ENCODE measurements at regions not wholly inside any gene's neighbourhood (a gene's known extent, or its start where the extent isn't known, plus 50 kb on each side); places are given as distances from the start of the nearest gene placed in this dataset.
"Not testable (repeated sequence)": the region's sequence is repeated elsewhere in the genome, so short reads cannot be mapped to it uniquely, and the experiment has no call there.

- no peaks in the 10 kb centered on the region for H3K9me3 ChIP-seq (replicated peaks in 1 of 3)
- TF ChIP-seq POLR2A (IDR thresholded peaks at IDR 0.05) (no peak), CTCF (IDR thresholded peaks at IDR 0.05) (no peak)
- no peak overlapping the region for H3K4me3 ChIP-seq
- no peaks in the 10 kb centered on the region for H3K27me3 ChIP-seq
- H3K36me3 ChIP-seq (replicated peaks in 1 of 2) = no peaks in the 10 kb centered on the region
- DNase-seq = no peak
- H3K4me1 ChIP-seq (replicated peaks in 1 of 2) = no peaks in the 10 kb centered on the region
- H3K27ac ChIP-seq = no peak overlapping the region
- intact Hi-C loops (cut with DNase I) = no loop called here
Measured at GRCh38 chr6:78533876-78534275, 333.5 kb upstream of the IRAK1BP1 start.

- Histone ChIP-seq H3K27me3 (no peaks in the 10 kb centered on the region), H3K4me3 (no peak overlapping the region), H3K9me3 (replicated peaks in 1 of 3) (no peaks in the 10 kb centered on the region), H3K36me3 (replicated peaks in 1 of 2) (no peaks in the 10 kb centered on the region), H3K4me1 (replicated peaks in 1 of 2) (no peaks in the 10 kb centered on the region), H3K27ac (no peak overlapping the region)
- WGBS, 4 donors = 69 to 77% (median 73%) methylated on average over 2 of the region's 2 CpGs
- intact Hi-C loops (cut with DNase I) = no loop called here
- no peak for DNase-seq
- TF ChIP-seq CTCF (IDR thresholded peaks at IDR 0.05) (no peak), POLR2A (IDR thresholded peaks at IDR 0.05) (no peak)
Measured at GRCh38 chr6:78538002-78538401, 329.3 kb upstream of the IRAK1BP1 start.

- H3K36me3 ChIP-seq (replicated peaks in 1 of 2); DNase-seq; intact Hi-C loops (cut with DNase I); H3K27ac ChIP-seq; H3K4me1 ChIP-seq (replicated peaks in 1 of 2); H3K27me3 ChIP-seq; H3K9me3 ChIP-seq (replicated peaks in 1 of 3); H3K4me3 ChIP-seq: not testable (repeated sequence)
- 84 to 92% (median 88%) methylated on average over 3 of the region's 3 CpGs for WGBS, 4 donors
Measured at GRCh38 chr6:78547636-78548035, 319.7 kb upstream of the IRAK1BP1 start.

GRCh38 chr6:78551361-78551760, 316.0 kb upstream of the IRAK1BP1 start:
- no peaks in the 10 kb centered on the region for H3K36me3 ChIP-seq (replicated peaks in 1 of 2)
- H3K4me1 ChIP-seq (replicated peaks in 1 of 2) = no peaks in the 10 kb centered on the region
- TF ChIP-seq CTCF (IDR thresholded peaks at IDR 0.05) (no peak), POLR2A (IDR thresholded peaks at IDR 0.05) (no peak)
- no peak for DNase-seq
- H3K27ac ChIP-seq = no peak overlapping the region
- intact Hi-C loops (cut with DNase I) = no loop called here
- no peak overlapping the region for H3K4me3 ChIP-seq
- 81 to 88% (median 82%) methylated on average over 2 of the region's 2 CpGs for WGBS, 4 donors
- H3K9me3 ChIP-seq (replicated peaks in 1 of 3) = peaks cover 0 to 5% (median 0%) of the 10 kb centered on the region in 3 donors
- H3K27me3 ChIP-seq = no peaks in the 10 kb centered on the region

- WGBS, 4 donors = 68 to 84% (median 83%) methylated on average over 3 of the region's 3 CpGs
Measured at GRCh38 chr6:78552435-78552834, 314.9 kb upstream of the IRAK1BP1 start.

More at GRCh38 chr6:78552435-78552834, 314.9 kb upstream of the IRAK1BP1 start:
- intact Hi-C loops (cut with DNase I) = no loop called here
- DNase-seq = no peak
- Histone ChIP-seq H3K4me1 (replicated peaks in 1 of 2) (no peaks in the 10 kb centered on the region), H3K4me3 (no peak overlapping the region), H3K36me3 (replicated peaks in 1 of 2) (no peaks in the 10 kb centered on the region), H3K27me3 (no peaks in the 10 kb centered on the region), H3K27ac (no peak overlapping the region), H3K9me3 (replicated peaks in 1 of 3) (peaks cover 0 to 5% (median 0%) of the 10 kb centered on the region in 3 donors)
- TF ChIP-seq CTCF (IDR thresholded peaks at IDR 0.05) = no peak

Measured in adrenal gland (tissue), 9 donors.